ENCODE measurements at regions not wholly inside any gene's neighbourhood (a gene's known extent, or its start where the extent isn't known, plus 50 kb on each side); places are given as distances from the start of the nearest gene placed in this dataset.

DNA sequence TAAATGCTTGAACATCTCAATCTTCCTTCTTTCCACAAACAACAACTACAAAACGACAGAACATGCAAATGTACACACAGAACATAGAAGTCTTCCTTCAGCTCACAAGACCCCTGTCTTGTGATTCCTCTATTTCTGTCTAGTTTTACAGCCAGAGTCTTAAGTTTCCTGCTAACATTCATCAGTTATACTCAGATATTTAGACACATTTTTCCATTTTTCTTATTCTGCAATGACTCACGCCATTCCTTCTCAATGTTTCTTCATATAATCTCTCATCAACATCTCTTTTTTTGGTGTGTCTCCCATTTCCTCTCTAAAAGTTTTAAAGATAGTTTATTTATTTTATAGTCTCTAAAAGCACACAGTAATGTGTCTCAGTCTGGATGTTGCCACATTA lies 1872.9 kb upstream of the PCDH20 start:
- TF ChIP-seq, protein P1, sequence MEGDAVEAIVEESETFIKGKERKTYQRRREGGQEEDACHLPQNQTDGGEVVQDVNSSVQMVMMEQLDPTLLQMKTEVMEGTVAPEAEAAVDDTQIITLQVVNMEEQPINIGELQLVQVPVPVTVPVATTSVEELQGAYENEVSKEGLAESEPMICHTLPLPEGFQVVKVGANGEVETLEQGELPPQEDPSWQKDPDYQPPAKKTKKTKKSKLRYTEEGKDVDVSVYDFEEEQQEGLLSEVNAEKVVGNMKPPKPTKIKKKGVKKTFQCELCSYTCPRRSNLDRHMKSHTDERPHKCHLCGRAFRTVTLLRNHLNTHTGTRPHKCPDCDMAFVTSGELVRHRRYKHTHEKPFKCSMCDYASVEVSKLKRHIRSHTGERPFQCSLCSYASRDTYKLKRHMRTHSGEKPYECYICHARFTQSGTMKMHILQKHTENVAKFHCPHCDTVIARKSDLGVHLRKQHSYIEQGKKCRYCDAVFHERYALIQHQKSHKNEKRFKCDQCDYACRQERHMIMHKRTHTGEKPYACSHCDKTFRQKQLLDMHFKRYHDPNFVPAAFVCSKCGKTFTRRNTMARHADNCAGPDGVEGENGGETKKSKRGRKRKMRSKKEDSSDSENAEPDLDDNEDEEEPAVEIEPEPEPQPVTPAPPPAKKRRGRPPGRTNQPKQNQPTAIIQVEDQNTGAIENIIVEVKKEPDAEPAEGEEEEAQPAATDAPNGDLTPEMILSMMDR (IDR thresholded peaks at IDR 0.05; ENCODE audit: low read depth, low read length): no peak
- TF ChIP-seq EZH2phosphoT487 (IDR thresholded peaks at IDR 0.05; ENCODE audit: low read depth): no peak
